ENCODE measurements at regions not wholly inside any gene's neighbourhood (a gene's known extent, or its start where the extent isn't known, plus 50 kb on each side); places are given as distances from the start of the nearest gene placed in this dataset.
A peak's percentile ranks its signal among the peaks of the same experiment; 100 is the strongest.
"Not testable (repeated sequence)": the region's sequence is repeated elsewhere in the genome, so short reads cannot be mapped to it uniquely, and the experiment has no call there.

DNA sequence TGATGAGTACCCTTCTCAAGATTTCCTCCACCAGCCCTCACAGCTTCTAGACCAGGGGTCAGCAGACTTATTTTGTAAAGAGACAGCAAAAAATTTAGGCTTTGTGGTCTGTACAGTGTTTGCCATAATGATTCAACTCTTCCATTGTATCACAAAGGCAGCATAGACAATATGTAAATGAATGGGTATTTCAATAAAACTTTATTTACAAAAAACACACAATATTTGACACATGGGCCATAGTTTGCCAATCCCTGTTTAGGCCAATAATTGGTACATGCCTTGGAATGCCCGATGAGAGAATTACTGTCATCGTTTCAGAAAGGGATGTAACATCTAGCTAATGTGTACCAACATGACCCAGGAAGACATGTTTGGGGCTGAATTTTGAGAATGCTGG, 178.9 kb upstream of the GALNT2 start:
- DNase-seq: no peak

DNA sequence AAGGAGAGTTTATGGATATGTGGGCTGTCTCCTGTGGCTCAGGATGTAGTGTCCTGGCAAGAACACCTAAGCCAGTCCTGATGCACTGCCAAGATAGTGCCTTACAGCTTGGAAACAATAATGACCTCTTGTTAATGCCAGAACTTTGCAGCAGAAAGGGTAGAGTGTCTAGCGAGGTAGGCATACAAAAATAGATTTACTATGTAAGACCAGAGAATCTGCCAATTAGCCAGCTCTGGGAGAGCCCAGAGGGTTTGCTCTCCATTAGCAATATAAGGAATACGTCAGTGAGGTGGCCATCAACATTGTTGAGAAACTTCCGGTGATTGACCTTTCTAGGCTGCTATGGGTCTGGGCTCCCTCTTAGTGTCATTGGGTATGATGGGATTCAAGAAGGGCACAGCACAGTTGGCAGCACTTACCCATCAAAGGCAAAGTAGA, 178.5 kb upstream of the GALNT2 start:
- DNase-seq: peak; percentile 38

DNA sequence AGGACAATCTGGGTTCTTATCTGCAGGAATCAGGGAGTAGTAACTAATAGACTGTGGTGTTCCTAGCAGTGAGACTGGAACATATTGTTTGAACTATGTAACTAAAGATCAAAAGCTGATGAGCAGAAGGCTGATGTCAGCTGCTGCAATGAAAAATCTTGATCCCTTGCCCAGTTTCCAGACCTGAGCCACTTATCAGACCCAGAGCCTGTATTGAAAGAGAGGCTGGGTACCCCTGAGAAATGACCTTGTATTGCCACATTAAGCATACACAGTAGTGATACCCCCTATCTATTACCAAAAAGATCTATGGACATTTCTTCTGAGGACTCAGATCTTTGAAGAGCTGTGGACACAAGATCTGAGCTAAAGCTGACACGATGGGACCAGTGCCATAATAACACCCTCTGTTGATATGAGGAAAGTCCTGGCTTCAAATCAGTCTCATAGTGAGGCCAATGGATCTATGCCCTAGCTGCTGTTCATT, 178.0 kb upstream of the GALNT2 start:
- DNase-seq: no peak

GRCh38 chr1:229891227-229891626, 175.8 kb upstream of the GALNT2 start:
- no peak for DNase-seq

DNA sequence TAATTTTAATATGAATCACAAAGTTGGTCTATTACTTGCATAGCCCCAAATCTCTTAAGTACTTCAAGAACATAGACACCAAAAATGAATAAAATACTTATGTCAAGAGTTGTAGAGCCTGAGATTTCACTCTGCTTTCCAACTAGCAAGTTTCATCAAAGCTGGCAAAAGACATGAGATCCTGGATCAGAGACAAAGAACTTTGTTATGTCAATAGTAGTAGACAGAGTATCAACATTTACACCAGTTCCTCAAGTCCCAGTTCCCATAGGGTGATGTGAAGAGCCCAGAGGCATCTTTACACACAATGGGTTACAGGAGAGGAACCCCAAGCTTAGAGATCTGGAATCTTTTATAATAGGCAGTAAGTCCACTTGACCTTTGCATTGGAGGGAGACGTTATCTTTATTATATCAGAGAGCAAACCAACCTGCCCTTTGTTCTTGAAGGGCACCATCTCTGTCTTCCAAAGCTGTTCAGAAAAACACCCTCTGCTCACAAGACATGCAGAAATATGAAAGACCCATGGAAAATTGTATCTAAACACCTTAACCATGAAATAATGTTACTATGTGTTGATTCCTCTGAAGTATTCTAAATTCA, 174.4 kb upstream of the GALNT2 start:
- DNase-seq: no peak

GRCh38 chr1:229893762-229894444, 173.1 kb upstream of the GALNT2 start:
- no peak for DNase-seq

DNA sequence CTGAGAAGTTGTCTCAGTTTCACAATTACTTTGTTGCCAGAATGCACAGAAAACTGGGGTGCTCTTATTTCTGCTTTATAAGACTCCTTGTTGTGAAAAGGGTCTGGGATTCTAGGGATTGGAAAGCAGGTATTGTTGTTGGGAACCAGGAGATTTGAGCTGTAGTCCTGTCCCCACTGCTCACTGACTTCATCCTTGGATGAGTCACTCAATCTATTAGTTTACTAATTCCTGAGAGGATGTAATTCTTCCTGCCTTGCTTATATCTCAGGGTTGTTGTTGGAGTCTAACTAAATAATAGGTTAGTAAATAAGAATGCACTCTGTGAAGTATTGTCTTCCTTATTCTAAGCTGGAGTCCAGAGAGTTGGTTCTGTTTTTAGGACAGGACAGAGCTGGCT, 172.5 kb upstream of the GALNT2 start:
- no peak for DNase-seq

DNA sequence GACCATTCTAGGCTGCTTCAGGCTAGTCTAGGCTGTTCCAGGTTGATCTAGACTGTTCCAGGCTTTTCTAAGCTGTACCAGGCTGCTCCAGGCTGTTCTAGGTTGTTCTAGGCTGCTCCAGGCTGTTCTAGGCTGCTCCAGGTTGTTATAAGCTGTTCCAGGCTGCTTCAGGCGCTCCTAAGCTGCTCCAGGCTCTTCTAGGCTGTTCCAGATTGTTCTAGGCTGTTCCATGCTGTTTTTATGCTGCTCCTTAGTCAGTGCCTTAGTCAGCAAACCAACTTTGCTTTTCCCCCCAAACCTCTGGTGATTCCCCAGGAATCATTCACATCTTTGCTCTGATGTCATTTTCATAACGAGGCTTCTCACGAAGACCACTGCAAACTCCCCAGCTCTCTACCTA, 171.4 kb upstream of the GALNT2 start:
- DNase-seq: no peak

DNA sequence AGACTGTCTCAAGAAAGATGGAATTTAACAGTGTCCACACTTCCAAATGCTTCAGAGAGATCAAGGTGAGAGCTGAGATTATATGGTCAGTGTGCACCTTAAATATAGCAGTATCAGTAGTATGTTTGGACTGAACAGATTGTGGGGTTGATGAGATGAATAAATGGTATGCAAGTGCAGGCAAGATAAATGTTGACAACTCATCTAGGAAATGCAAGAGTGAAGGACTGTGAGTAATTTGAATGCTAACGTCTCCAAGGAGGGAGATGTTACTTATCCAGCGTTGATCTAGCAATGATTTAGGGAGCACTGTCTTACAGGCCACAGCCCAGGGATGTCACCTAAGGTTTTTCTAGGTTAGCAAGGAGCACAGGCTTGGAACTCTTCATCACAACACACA, 170.7 kb upstream of the GALNT2 start:
- DNase-seq: no peak

DNA sequence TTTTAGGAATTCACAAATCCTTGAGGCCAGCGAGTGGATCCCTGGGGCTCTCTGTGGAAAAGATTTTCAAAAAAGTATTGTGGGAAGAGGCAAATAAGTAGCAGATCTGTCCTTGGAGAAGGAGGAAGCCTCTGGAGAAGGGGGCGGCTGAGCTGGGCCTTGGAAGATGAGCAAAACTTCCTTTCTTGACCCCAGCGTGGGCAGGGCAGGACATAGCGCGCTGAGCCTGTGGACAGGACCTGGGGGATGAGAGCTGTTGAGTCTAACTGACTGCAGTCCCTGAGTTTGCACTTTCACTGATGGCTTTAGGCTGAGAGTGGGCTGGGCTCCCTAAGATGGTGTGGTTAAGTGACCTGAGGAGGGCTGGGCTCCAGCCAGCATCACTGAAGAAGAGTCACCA, 170.2 kb upstream of the GALNT2 start:
- DNase-seq: no peak

- DNase-seq: no peak
Observed at GRCh38 chr1:229897501-229897900, 169.5 kb upstream of the GALNT2 start.

DNA sequence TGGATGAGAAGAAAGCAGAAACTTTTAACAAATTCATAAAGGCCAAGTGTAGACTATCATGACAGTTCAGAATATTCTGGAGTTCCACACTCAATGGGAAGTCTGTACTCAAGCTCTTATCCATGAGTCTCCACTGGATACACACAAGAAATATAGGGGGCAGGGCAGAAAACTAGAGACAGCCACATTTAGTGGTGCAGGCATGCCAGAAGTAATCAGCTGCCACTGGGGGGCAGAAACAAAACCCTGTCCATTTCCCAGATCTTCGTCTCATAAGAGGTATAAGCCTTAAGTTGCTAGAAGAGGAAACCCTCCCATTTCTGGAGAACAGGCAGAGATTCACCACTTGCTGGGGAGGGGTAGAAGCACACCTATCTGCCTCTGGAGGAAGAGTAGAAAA, 166.8 kb upstream of the GALNT2 start:
- DNase-seq: no peak

- no peak for DNase-seq
Observed at GRCh38 chr1:229905031-229905545, 161.9 kb upstream of the GALNT2 start.

GRCh38 chr1:229905652-229906051, 161.4 kb upstream of the GALNT2 start:
- DNase-seq: no peak

GRCh38 chr1:229907884-229908638, 159.0 kb upstream of the GALNT2 start:
- DNase-seq: no peak

DNA sequence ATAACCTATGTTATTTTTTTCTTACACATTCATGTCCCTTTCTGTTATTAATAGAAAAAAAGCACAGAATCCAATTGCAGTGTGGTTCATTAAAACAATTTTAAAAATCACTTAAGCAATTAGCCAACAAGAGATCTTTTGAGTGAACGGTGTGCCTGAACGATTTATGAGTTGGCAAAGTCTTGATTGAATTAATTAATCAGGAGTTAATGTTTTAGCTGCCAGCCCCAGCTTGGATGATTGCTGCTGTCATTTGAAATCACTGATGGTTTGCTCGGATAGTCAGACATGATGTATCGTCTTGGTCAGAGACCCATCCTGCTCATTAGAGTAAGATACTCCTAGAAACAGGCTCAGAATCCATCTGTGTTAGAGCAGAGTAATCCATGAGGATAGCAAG, 158.3 kb upstream of the GALNT2 start:
- DNase-seq: no peak

DNA sequence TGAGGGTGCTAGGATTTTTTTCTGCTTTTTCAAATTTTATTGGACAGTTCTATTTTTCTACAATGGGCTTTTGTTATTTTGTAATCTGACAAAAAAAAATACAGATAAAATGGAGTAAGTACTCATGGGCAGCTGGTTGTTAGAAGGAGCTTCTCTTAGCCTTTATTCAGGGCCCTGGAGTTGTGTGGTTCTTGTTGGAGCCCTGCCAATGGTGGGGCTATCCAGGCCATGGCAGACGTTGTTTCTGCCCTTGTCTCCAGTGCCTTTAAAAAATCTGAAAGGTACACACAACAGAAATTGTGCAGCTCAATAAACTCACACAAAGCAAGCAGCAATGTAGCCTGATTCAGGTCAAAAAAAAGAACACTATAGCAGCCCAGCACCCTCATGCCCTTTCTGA, 153.5 kb upstream of the GALNT2 start:
- no peak for DNase-seq

DNA sequence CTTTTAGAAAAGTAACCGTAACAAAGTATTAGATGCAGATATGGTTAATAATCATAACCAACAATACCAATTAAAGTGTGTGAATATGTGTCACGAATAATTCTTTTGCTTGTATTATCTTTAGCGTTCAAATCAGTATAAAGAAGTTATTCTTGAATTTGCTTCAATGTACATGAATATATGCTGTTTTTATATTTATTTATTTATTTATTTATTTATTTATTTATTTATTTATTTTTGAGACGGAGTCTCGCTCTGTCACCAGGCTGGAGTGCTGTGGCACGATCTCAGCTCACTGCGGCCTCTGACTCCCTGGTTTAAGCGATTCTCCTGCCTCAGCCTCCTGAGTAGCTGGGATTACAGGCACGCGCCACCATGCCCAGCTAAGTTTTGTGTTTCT, 147.6 kb upstream of the GALNT2 start:
- DNase-seq: not testable (repeated sequence)

DNA sequence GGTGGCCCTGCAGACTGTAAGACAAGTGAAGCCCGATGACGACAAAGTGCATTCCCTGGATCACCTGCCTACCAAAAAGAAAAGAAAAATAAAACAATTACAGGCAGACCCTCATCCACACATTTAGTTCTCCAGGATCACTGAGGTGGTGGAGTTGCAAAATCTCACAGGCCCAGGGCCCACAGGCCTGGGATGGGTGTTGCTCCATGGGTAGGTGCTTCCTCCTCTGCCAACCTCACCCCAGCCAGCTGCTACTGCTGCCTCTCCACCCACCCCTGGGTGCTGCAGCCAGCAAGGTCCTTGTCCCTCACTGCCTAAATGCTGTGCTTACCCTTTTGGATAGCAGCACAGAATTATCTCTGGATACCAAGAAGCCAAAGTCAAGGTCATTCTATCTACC, 146.4 kb upstream of the GALNT2 start:
- no peak for DNase-seq

- no peak for DNase-seq
Observed at GRCh38 chr1:229922249-229922648, 144.8 kb upstream of the GALNT2 start.

DNA sequence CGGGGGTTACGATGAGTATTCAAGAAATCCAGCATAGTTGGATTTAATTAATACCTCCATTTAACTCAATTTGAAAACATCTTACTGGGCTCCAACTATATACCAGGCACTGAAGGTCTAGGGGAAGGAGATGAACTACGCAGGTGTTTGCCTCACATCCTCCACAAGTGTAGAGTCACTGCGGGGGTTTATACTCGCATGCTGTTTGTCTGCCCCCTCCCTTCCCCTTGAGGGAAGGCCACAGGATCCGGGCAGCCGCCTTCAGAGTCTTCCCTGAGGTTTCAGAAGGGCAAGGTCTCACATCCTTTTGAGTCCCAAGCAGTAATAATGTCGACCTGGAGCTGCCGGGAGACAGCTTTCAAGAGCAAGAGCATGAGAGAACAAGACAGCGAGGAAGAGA, 142.4 kb upstream of the GALNT2 start:
- no peak for DNase-seq

GRCh38 chr1:229928767-229929166, 138.3 kb upstream of the GALNT2 start:
- DNase-seq: no peak

GRCh38 chr1:229931751-229932150, 135.3 kb upstream of the GALNT2 start:
- not testable (repeated sequence) for DNase-seq

DNA sequence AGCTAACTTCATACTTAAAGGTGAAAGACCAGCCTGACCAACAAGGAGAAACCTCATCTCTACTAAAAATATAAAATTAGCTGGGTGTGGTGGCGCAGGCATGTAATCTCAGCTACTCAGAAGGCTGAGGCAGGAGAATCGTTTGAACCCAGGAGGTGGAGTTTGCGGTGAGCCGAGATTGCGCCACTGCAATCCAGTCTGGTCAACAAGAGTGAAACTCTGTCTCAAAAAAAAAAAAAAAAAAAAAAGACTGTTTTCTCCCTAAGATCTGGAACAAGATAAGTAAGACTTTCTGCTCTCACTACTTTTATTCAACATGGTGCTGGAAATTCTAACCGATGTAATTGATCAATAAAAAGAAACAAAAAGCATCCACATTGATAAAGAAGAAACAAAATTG, 131.9 kb upstream of the GALNT2 start:
- DNase-seq: not testable (repeated sequence)

Data from activated CD8-positive, alpha-beta memory T cell treated with anti-CD3 and anti-CD28 coated beads for 24 hours (primary cell).